ENCODE measurements at regions not wholly inside any gene's neighbourhood (a gene's known extent, or its start where the extent isn't known, plus 50 kb on each side); places are given as distances from the start of the nearest gene placed in this dataset.

DNA sequence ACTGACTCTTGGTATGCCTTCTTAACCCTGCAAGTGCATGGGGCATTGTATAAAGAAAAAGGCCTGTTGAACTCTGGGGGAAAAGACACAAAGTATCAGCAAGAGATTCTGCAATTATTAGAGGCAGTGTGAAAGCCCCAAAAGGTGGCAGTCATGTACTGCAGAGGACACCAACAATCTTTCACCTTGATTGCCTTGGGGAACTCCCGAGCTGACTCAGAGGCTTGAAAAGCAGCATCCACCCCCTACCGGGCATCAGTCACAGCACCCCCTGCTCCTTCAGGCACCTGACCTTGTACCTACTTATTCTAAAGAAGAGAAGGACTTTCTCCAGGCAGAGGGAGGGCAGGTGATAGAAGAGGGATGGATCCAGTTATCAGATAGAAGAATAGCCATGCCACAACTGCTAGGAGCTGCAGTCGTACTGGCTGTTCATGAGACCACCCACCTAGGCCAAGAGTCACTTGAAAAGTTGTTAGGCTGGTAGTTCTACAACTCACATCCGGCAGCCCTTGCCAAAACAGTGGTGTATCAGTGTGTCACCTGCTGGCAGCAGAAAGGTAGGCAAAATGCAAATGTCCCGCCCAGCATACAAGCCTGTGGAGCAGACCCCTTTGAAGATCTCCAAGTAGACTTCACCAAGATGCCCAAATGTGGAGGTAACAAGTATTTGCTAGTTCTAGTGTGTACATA is 241.6 kb upstream of the CNTN6 start:
- Histone ChIP-seq H2AFZ (ENCODE audit: low read depth, low read length) (no peak overlapping the region), H3K9me3 (ENCODE audit: insufficient read depth, low read length, severe bottlenecking) (peaks cover 2% of the 10 kb centered on the region), H3K4me2 (ENCODE audit: insufficient read depth, low read length) (no peak overlapping the region), H3K9ac (ENCODE audit: low read depth, low read length) (no peak overlapping the region), H3K27me3 (ENCODE audit: insufficient read depth, low read length, poor library complexity) (no peaks in the 10 kb centered on the region), H3K27ac (ENCODE audit: low read length) (no peak overlapping the region), H3K79me2 (ENCODE audit: insufficient read depth, low read length) (no peaks in the 10 kb centered on the region), H3K4me3 (ENCODE audit: low read depth in 1 of 2, low read length in 2 of 2) (no peak overlapping the region), H3K36me3 (ENCODE audit: insufficient read depth, low read length) (no peaks in the 10 kb centered on the region), H3K4me1 (ENCODE audit: insufficient read depth, low read length) (no peaks in the 10 kb centered on the region), H4K20me1 (ENCODE audit: insufficient read depth, low read length) (no peaks in the 10 kb centered on the region)
- ATAC-seq (ENCODE audit: insufficient read depth, low read depth) (no peak), DNase-seq (no peak)
- TF ChIP-seq EZH2 (IDR thresholded peaks at IDR 0.05; ENCODE audit: borderline replicate concordance, low read depth, low read length, severe bottlenecking): no peak
- TF ChIP-seq, protein P1, sequence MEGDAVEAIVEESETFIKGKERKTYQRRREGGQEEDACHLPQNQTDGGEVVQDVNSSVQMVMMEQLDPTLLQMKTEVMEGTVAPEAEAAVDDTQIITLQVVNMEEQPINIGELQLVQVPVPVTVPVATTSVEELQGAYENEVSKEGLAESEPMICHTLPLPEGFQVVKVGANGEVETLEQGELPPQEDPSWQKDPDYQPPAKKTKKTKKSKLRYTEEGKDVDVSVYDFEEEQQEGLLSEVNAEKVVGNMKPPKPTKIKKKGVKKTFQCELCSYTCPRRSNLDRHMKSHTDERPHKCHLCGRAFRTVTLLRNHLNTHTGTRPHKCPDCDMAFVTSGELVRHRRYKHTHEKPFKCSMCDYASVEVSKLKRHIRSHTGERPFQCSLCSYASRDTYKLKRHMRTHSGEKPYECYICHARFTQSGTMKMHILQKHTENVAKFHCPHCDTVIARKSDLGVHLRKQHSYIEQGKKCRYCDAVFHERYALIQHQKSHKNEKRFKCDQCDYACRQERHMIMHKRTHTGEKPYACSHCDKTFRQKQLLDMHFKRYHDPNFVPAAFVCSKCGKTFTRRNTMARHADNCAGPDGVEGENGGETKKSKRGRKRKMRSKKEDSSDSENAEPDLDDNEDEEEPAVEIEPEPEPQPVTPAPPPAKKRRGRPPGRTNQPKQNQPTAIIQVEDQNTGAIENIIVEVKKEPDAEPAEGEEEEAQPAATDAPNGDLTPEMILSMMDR (IDR thresholded peaks at IDR 0.05; ENCODE audit: borderline replicate concordance, extremely low read depth, low read length, poor library complexity, severe bottlenecking): peak; percentile 13

DNA sequence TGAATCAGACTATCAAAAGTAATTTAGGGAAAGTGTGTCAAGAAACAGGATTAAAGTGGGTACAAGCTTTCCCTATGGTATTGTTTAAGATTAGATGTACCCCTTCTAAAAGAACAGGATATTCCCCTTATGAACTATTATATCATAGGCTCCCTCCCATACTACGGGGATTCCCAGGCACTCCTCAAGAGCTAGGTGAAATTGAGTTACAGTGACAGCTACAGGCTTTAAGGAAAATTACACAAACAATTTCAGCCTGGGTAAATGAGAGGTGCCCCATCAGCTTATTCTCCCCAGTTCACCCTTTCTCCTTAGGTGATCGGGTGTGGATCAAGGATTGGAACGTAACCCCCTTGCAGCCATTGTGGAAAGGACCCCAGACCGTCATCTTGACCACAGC is 240.8 kb upstream of the CNTN6 start:
- H4K20me1 ChIP-seq (ENCODE audit: insufficient read depth, low read length): no peaks in the 10 kb centered on the region
- H3K9me3 ChIP-seq (ENCODE audit: insufficient read depth, low read length, severe bottlenecking): peaks cover 2% of the 10 kb centered on the region
- DNase-seq (no peak), ATAC-seq (ENCODE audit: insufficient read depth, low read depth) (no peak)
- no peak overlapping the region for H3K9ac ChIP-seq (ENCODE audit: low read depth, low read length)
- H3K4me3 ChIP-seq (ENCODE audit: low read depth in 1 of 2, low read length in 2 of 2): no peak overlapping the region
- H3K79me2 ChIP-seq (ENCODE audit: insufficient read depth, low read length): no peaks in the 10 kb centered on the region
- H3K27me3 ChIP-seq (ENCODE audit: insufficient read depth, low read length, poor library complexity): no peaks in the 10 kb centered on the region
- no peak overlapping the region for H3K27ac ChIP-seq (ENCODE audit: low read length)
- no peaks in the 10 kb centered on the region for H3K36me3 ChIP-seq (ENCODE audit: insufficient read depth, low read length)
- no peak overlapping the region for H2AFZ ChIP-seq (ENCODE audit: low read depth, low read length)
- H3K4me2 ChIP-seq (ENCODE audit: insufficient read depth, low read length): no peak overlapping the region
- no peaks in the 10 kb centered on the region for H3K4me1 ChIP-seq (ENCODE audit: insufficient read depth, low read length)
- TF ChIP-seq EZH2 (IDR thresholded peaks at IDR 0.05; ENCODE audit: borderline replicate concordance, low read depth, low read length, severe bottlenecking): no peak
- TF ChIP-seq, protein P1 (IDR thresholded peaks at IDR 0.05; ENCODE audit: borderline replicate concordance, extremely low read depth, low read length, poor library complexity, severe bottlenecking): no peak

DNA sequence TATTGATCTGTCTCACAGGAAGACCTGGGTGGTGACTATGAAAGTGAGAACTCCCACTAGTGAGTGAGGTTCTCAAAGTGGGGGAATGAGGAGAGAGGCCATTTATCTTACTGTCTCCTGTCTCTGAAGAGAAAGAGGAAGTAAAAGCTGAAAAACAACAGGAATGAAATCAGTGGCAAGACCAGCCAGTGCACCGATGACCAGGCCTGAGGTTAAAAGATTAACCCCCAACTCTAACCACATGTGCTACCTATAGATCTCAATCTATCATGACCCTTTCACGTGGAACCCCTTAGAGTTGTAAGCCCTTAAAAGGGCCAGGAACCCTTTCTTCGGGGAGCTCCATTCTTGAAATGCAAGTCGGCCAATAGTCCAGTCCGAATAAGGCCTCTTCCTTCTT is 239.3 kb upstream of the CNTN6 start:
- TF ChIP-seq, protein P1 (IDR thresholded peaks at IDR 0.05; ENCODE audit: borderline replicate concordance, extremely low read depth, low read length, poor library complexity, severe bottlenecking): no peak
- no peak for TF ChIP-seq EZH2 (IDR thresholded peaks at IDR 0.05; ENCODE audit: borderline replicate concordance, low read depth, low read length, severe bottlenecking)
- Histone ChIP-seq H2AFZ (ENCODE audit: low read depth, low read length) (no peak overlapping the region), H3K79me2 (ENCODE audit: insufficient read depth, low read length) (no peaks in the 10 kb centered on the region), H3K9ac (ENCODE audit: low read depth, low read length) (no peak overlapping the region), H3K9me3 (ENCODE audit: insufficient read depth, low read length, severe bottlenecking) (peaks cover 3% of the 10 kb centered on the region), H3K27me3 (ENCODE audit: insufficient read depth, low read length, poor library complexity) (no peaks in the 10 kb centered on the region), H4K20me1 (ENCODE audit: insufficient read depth, low read length) (no peaks in the 10 kb centered on the region), H3K36me3 (ENCODE audit: insufficient read depth, low read length) (no peaks in the 10 kb centered on the region), H3K4me2 (ENCODE audit: insufficient read depth, low read length) (no peak overlapping the region), H3K4me1 (ENCODE audit: insufficient read depth, low read length) (no peaks in the 10 kb centered on the region), H3K27ac (ENCODE audit: low read length) (no peak overlapping the region), H3K4me3 (ENCODE audit: low read depth in 1 of 2, low read length in 2 of 2) (no peak overlapping the region)
- DNase-seq (no peak), ATAC-seq (ENCODE audit: insufficient read depth, low read depth) (no peak)
